Activated T-cell treated with anti-CD3 and anti-CD28 coated beads for 24 hours (primary cell): ENCODE measurements at regions not wholly inside any gene's neighbourhood (a gene's known extent, or its start where the extent isn't known, plus 50 kb on each side); places are given as distances from the start of the nearest gene placed in this dataset.
"Not testable (repeated sequence)": the region's sequence is repeated elsewhere in the genome, so short reads cannot be mapped to it uniquely, and the experiment has no call there.

Experiments used
- DNase-seq: peaks from one replicate; pipeline ENCODE4 v3.0.0-alpha.2; 2020; ENCODE audit warnings: low read depth

DNA sequence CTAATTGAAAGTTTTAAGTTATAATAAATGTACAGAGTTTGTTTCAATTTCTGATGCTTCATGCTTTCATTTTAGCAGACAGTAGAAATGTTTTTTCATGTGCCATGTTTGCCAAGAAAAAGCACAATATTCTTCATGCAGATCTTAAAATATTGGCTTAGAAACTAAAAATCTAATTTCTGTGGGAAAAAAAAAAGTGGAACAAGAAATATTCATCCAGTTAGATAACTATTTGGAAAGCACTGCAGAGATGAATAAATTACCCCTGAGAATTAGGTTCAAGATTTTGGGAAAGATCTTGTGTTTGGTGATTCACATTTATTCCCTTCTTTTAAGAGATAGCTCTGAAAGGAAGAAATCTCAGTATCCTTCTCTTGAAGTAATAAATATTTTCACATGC is 912.5 kb downstream of the C4orf33 start:
- DNase-seq, result no peak

DNA sequence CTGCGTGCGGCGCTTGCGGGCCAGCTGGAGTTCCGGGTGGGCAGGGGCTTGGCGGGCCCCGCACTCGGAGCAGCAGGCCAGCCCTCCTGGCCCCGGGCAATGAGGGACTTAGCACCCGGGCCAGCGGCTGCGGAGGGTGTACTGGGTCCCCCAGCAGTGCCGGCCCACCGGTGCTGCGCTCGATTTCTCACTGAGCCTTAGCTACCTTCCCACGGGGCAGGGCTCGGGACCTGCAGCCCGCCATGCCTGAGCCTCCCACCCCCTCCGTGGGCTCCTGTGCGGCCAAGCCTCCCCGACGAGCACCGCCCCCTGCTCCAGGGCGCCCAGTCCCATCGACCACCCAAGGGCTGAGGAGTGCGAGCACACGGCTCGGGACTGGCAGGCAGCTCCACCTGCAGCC is 916.9 kb downstream of the C4orf33 start:
- DNase-seq, result not testable (repeated sequence)

DNA sequence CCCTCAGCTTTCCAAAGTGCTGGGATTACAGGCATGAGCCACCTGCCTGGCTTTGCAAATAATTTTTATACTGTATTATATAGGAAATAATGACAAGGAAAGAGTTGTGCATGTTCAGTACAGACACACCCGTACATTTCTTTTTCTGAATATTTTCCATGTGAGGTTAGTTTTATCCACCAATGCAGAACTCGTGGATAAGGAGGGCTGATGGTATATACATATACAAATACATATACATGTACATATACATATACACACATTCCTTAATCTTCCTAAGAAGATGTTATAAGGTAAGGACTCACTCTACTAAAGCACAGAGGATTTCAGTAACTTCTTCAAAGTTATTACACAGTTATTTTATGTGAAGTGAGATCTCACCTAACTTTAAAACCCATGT is 925.8 kb downstream of the C4orf33 start:
- no peak for DNase-seq

DNA sequence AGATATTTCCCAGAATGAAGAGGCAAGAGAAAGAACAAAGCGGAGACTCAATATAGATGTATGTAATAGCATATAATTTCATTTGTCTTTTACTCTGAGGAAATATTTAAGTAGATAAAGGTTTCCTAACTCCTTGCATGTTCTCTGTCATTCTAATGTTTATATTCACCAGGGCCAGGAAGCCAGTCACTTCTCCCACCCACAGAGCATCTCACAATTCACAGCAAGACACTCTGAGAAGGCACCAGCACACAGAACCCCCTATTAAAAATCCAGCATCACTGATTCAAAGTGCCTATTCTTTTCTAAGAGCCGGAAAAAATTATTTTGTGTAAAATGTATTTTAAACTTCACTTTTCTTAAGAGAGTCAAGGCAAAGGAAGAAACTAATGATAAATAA is 927.1 kb downstream of the C4orf33 start:
- DNase-seq, result no peak

DNA sequence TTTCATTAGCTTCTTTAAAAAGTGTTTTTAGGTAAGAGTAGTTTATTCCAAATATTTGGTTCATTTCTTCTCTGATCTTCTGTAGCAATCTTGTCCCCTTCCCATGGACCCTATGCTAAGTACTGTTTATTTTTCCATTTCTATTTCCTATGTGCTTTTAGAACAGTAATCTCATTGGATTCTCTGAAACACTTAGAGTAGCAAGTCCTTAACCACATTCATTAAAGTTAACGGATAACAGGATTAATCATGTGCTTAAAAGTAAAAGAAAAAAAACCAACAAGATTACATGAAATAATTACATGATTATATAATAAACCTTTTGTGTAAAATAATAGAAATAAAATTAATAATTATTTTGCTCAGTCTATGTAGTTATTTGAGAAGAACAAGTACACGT is 929.7 kb downstream of the C4orf33 start:
- DNase-seq, result no peak

DNA sequence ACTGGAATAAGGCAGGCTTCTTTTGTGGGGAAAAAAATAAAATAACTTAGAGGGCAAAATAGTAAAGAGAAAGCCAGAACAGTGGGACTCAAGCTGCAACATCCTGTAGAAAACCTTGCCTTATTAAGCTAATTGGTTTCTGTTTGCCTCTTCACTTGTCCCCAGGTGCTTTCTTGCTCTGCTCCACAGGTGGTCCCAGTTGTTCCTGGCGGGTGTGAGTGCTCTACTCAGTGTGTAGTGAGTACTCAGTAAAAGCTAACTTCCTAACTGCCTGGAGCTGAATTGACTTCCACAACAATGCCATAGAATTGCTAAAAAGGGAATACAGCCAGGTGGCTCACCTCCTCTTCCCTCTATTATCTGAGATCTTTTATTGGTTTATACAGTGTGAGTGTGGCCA is 930.2 kb downstream of the C4orf33 start:
- no peak for DNase-seq

DNA sequence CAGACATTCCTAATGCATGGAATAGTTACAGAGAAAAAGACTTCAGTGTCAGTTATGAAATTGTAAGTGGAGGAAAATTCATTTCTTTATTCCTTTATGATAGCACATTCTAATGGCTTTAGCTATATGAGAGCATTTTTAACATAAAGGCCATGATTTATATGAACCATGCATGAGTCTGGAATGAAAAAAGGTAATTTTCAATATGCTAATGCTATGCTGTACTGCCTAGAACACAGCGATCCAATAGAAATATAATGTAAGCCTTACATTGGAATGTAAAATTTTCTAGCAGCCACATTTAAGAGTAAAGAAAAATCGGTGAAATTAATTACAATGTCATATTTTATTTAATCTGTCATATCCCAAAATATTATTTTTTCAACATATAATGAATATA is 932.0 kb downstream of the C4orf33 start:
- no peak for DNase-seq

DNA sequence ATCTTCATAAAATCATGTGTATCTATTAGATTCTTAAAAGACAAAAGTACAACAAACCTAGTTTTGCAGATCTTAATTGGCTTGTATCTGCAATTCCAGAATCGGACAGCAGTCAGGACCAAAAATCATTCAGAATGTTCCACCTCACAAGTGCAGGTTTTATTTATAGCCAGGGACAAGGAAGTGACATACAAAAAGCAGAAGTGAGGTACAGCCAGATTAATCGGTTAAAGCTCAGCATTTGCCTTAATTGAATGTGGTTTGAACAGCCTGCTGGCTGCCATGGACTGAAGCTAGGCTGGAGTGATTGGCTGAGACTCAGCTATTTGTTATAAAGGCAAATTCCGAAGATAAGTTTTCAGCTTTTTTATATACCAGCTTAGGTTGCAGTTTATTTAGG is 932.6 kb downstream of the C4orf33 start:
- no peak for DNase-seq

DNA sequence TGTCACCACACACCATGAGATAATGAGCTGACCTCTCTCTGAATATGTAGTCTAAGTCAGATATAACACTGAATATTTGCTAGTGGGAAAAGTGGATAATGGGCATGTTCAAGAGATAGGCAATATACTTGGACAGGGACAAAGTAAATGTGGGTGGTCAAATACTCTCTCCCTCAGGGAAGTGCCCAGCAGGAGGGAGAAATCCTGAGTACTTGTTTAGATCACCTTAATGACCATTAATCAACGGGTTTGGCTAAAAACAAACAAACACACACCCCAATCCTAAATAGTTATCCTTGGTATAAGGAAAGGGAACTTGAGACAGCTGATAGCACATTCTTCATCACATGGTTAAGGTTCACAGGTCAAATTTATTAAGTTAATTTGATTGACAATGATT is 933.5 kb downstream of the C4orf33 start:
- DNase-seq, result no peak

DNA sequence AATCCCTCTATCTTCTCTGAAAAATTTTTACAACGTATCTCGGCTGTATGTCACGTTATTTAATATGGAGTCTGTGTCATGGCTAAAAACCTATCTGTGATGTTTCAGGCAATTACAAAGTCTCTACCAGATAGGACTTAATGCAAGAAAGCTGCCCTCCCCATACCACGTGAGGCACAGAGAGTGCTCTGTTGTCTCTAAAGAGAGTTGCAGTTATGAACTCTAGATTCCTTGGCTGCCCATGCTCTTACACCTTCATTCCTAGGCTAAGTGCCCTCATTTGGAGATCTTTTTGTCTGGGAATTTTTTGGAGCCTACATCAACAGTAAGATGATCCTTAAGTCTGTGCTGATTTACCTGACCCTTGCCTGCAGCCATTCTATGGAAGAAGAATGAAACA is 935.9 kb downstream of the C4orf33 start:
- no peak for DNase-seq

DNA sequence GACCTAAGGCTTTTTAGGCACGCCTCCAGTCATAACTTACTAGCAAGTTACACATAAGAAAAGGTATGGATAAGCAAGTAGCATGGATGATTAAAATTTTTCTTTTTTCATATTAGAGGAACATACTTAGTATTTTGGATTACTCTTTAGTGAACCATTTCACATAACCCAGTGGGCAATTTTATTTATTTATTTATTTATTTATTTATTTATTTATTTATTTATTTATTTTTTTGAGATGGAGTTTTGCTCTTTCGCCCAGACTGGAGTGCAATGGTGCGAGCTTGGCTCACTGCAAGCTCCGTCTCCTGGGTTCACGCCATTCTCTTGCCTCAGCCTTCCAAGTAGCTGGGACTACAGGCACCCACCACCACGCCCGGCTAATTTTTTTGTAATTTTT is 937.7 kb downstream of the C4orf33 start:
- not testable (repeated sequence) for DNase-seq

DNA sequence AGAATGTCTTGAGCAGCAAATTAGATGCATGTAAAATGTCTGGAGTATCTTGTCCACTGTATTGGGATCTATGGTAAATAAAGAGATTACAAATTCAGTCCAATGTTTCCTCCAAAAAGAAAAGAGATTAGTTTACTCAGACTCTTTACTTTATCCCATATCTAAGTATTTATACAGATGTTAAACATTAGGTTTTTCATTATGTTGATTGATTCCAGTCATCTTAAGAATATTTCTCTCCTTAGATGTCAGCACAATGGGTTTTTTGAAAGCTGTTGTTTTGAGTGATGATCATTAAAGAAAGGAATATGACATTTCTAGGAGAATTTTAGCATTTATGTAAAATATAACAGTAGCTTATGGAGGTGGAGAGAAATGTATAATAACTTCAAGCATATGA is 938.9 kb downstream of the C4orf33 start:
- no peak for DNase-seq

DNA sequence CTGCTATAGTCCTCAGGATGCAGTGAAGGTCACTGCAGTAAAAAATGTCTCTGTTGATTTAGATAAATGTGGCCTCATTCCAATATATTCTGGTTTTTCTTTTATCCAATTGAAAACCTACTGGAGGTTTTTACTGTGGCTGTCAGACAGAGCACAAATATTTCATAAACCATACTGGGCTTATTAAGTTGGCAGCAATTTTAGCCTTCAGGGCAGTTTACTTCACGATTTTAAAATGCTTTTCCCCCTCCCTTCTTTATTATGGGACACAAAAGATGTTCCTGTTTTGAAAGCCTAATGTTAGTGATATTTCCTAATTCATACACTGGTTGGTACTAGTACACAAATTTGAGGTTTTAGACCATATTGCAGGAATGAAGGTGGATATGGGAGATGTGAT is 939.4 kb downstream of the C4orf33 start:
- DNase-seq, result no peak

DNA sequence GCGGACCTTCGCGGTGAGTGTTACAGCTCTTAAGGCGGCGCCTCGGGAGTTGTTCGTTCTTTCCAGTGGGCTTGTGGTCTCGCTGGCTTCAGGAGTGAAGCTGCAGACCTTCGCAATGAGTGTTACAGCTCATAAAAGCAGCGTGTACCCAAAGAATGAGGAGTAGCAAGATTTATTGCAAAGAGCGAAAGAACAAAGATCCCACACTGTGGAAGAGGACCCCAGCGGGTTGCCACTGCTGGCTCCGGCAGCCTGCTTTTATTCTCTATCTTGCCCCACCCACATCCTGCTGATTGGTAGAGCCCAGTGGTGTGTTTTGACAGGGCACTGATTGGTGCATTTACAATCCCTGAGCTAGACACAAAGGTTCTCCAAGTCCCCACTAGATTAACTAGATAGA is 941.9 kb downstream of the C4orf33 start:
- not testable (repeated sequence) for DNase-seq

DNA sequence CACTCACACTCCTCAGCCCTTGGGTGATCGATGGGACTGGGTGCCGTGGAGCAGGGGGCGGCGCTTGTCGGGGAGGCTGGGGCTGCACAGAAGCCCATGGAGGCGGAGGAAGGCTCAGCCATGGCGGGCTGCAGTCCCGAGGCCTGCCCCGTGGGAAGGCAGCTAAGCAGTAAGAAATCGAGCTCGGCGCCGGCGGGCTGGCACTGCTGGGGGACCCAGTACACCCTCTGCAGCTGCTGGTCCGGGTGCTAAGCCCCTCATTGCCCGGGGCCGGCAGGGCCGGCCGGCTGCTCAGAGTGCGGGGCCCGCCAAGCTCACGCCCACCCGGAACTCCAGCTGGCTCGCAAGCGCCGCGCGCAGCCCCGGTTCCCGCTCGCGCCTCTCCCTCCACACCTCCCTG is 942.6 kb downstream of the C4orf33 start:
- DNase-seq, result not testable (repeated sequence)

DNA sequence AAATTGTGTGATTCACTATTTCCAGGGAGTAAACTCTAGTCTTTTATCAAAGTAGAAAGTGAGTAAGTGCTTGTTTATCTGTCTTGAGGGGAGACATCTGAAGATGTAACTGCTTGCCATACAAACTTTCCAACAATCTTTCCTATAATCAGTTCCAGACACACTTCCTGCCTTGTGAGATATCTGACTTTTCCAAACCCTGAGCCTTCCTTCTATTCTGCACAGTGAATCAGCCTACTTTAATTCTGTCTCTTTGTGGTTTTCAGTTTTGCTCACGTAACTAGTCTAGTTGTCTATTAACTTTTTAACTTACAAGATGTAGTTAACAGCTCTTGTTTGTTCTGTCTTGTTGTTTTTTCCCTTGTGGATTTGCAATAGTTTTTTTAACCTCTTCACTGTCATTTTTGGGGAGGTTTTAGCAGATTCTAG is 947.8 kb downstream of the C4orf33 start:
- no peak for DNase-seq

DNA sequence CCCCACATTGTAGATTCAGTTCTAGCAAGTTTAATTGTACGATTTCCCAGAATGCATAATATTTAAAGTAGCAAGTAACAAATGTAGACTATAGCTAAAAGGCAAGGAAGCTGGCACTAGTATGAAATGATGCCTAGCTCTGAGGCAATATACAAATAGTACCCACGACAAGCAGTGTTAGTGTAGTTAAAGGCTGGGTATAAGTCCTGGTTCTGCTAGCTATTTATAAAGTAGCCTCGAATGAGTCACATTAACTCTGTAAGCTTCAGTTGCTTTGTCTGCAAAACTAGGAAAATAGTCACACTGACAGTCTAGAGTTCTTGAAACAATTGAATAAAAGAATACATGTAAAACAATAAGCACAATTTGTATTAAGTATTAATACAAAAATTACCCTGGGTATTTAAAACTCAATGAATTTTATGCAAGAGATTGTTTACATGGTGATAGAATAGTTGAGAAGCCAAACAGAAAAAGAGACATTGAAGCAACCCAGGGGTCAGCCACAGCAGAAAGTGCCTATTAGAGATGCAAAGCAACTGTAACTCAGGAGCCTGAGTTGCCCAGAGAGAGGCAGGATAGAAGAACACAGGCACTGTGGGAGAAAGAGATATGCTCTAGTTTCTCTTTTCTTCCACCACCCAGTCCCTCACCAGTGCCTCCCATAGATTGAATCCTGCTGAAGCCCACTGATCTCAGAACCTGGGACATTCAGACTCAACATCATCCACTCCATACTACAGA is 949.0 kb downstream of the C4orf33 start:
- DNase-seq, result no peak

DNA sequence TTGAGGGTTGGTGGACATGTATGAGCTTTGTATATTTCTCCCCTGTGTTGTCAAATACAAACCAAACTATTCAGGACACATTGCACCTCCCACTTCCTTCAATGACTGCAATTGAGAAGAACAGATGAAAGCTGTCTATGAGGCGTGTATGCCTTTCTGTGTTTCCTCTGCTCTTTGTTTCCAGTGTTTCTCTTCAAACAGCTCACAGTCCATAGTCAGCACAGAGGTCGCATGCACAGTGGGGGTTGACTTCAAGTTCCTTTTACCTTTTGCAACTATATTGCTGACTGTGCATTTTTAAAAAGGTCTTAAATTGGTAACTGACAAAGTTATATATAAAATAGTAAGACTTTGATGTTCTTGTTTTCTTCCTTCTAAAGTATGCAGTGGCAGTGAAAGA is 957.8 kb downstream of the C4orf33 start:
- DNase-seq, result no peak

DNA sequence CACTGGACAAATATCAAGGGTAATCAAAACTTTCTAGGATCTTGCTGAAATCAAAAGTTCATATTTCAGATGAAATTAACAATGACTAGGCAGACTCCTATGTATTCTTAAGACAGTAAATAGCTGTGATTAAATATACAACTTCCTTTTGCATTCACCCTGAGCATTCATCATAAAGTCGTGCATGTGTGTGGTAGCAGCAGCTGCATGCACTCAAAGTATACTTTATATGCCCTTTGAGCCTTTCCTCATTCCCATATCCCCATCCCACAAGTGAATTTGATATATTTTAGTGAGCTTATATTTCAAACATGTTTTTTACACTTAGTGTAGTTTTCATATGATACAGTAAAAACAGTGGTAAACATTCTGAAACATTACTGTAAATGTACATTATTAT is 959.0 kb downstream of the C4orf33 start:
- no peak for DNase-seq

DNA sequence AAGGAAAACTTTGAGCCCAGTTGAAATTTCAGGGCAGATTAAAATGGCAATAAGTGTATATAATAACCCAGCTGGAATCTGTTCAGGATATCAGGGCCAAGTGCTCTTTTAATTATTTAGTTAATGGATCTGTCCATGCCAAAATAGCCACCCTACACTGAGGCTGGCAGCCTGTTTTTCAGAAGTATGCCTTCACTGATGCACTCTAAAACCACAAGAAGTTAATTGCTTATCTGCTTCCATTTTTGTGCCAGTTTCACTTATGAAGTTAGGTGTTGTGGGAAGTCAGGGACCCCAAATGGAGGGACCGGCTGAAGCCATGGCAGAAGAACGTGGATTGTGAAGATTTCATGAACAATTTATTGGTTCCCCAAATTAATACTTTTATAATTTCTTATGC is 960.3 kb downstream of the C4orf33 start:
- DNase-seq, result no peak

DNA sequence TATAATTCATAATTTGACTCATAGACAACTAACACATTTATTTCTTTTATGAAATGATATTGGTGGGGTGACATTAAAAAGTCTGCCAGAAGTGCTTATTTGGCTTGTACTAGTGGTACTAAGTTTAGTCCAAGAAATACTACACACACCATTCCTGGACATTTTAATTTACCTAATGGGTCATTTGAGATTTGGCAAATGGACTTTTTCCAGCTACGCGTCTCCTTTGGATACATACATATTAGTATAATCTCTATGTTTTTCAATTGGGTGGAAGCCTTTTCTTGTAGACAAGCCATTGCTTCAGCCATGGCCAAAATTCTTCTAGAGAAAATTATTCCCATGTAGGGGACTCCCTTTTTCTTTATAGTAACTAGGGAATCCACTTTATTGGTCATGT is 968.5 kb downstream of the C4orf33 start:
- no peak for DNase-seq

DNA sequence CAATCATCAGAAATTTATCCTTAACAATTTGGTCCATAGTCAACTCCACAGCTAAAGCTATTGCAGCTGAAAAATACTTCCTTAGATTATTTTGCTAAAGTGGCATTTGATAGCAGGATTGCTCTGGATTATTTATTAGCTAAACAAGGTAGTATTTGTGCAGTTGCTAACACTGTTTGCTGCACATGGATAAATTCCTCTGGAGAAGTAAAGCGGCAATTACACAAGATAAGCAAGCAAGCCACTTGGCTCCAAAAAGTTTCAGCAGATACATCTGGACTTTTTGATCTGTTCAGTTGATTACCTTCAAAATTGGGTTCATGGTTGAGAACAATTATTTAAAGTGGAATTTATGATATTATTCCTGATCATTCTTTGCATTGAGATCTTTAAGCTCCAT is 971.5 kb downstream of the C4orf33 start:
- no peak for DNase-seq

DNA sequence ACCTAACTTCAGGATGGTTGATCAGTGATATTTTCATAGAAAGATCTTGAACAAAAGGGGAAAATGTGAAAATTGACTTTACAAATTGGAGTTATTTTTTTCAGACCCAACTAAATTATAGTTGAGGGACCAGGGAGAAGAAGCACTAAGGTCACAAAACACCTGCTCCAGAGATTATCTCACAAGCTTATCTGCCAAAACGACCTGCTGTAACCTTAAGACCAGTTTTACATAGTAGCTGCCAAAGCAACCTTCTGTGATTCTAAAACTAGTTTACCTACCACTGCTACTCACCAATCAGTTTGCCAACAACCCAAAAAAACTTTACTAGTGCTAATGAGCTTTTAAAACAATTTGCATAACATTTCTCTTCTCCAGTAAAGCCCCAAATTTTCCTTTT is 972.1 kb downstream of the C4orf33 start:
- DNase-seq, result no peak

DNA sequence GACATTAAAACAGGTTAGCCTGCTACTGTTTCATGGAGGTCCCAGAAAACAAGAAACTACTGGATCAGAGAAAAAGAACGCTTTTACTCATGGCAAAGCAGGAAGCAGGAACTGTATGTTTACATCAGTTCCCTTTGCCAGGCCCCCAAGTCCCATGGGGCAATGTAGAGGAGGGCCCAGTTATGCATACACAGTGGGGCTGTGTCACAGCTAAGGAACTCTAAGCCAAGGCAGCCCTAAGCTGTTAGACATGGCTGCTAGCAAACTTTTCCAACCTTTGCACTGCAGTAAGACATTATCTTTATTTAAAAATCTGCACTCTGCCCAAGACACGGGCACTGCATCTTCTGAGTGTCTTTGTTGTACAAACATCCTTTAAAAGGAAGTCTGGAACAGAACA is 975.8 kb downstream of the C4orf33 start:
- DNase-seq, result no peak
